GM19467 (cell line): ENCODE measurements at regions not wholly inside any gene's neighbourhood (a gene's known extent, or its start where the extent isn't known, plus 50 kb on each side); places are given as distances from the start of the nearest gene placed in this dataset.

Experiments used
- ATAC-seq: cut with Tn5 transposase; IDR thresholded peaks from one replicate; pipeline ENCODE4 v1.9.1; 2021; ENCODE audit warnings: mild to moderate bottlenecking, moderate library complexity; ENCODE audit not compliant: unreplicated experiment

GRCh38 chr17:413706-414380 is 61.2 kb upstream of the RPH3AL start:
- ATAC-seq: no peak

GRCh38 chr17:413016-413350 is 60.4 kb upstream of the RPH3AL start:
- no peak for ATAC-seq

- ATAC-seq: no peak
Measured at GRCh38 chr17:412211-413015, 59.8 kb upstream of the RPH3AL start.

GRCh38 chr17:411421-412120 is 59.0 kb upstream of the RPH3AL start:
- no peak for ATAC-seq

- ATAC-seq: no peak
Measured at GRCh38 chr17:410543-411401, 58.2 kb upstream of the RPH3AL start.

- ATAC-seq: peak; percentile 69
Measured at GRCh38 chr17:409848-410542, 57.4 kb upstream of the RPH3AL start.

GRCh38 chr17:409308-409847 is 56.8 kb upstream of the RPH3AL start:
- no peak for ATAC-seq

- ATAC-seq: no peak
Measured at GRCh38 chr17:404703-405102, 52.1 kb upstream of the RPH3AL start.
